ENCODE measurements at regions not wholly inside any gene's neighbourhood (a gene's known extent, or its start where the extent isn't known, plus 50 kb on each side); places are given as distances from the start of the nearest gene placed in this dataset.
A peak's percentile ranks its signal among the peaks of the same experiment; 100 is the strongest.

DNA sequence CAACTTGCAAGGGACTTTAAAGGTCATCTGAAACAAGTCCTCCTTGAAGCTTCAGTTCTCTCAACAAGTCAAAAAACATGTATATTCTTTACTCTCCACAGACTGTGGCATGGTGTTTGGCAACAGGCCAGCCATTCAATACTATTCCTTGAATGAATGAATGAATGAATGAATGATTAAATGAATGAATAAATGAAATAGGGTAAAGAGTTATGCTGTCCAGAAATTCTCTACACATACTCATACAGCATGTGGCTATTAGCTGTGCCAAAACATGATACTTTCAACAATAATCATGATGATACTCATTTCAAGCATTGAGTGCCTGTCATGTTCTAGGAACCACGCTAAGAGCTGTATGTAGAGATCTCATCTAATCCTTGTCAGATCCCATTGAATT, 356.1 kb downstream of the BARHL2 start:
- DNase-seq (ENCODE audit: low spot score) = no peak
- TF ChIP-seq, protein P1, sequence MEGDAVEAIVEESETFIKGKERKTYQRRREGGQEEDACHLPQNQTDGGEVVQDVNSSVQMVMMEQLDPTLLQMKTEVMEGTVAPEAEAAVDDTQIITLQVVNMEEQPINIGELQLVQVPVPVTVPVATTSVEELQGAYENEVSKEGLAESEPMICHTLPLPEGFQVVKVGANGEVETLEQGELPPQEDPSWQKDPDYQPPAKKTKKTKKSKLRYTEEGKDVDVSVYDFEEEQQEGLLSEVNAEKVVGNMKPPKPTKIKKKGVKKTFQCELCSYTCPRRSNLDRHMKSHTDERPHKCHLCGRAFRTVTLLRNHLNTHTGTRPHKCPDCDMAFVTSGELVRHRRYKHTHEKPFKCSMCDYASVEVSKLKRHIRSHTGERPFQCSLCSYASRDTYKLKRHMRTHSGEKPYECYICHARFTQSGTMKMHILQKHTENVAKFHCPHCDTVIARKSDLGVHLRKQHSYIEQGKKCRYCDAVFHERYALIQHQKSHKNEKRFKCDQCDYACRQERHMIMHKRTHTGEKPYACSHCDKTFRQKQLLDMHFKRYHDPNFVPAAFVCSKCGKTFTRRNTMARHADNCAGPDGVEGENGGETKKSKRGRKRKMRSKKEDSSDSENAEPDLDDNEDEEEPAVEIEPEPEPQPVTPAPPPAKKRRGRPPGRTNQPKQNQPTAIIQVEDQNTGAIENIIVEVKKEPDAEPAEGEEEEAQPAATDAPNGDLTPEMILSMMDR (IDR thresholded peaks at IDR 0.05; ENCODE audit: extremely low read depth, missing control alignments) = no peak

DNA sequence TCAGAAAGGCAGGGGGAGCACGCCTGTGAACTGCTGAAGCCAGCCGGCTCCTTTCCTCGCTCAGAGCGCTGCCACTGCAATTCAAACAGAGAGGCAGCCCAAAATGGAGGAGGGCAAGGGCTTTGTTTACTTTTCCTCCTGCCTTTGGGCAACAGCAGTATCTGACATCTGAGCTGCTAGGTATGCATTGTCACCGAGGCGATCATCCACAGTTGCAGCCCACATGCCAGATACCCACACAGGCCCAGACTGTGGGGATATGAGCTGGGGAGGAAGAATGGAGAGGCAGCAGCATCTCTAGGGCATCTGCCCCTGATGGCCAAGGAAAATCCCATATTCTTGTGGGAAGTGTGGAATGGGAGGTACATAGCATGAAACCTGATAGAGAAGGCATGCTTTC, 357.1 kb downstream of the BARHL2 start:
- DNase-seq (ENCODE audit: low spot score) = no peak
- TF ChIP-seq, protein P1 (IDR thresholded peaks at IDR 0.05; ENCODE audit: extremely low read depth, missing control alignments) = no peak

DNA sequence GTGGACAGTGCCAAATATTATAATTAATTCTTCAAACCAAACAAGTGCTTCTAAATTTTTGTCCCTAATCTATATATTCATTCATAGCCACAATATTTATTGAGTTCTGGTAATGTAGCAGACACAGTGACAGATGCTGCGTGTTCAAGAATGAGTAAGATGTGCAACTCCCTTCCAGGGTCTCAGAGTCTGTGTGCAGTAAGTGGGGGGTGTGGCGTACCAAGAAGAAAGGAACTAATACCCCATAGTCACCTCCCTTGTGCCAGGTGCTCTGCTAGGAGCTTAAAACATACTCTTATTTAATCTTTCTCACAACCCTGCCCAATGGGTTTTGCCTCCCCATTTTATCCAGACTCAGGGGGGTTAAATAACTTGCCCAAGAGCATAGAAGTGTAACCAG, 358.7 kb downstream of the BARHL2 start:
- DNase-seq (ENCODE audit: low spot score) = no peak

DNA sequence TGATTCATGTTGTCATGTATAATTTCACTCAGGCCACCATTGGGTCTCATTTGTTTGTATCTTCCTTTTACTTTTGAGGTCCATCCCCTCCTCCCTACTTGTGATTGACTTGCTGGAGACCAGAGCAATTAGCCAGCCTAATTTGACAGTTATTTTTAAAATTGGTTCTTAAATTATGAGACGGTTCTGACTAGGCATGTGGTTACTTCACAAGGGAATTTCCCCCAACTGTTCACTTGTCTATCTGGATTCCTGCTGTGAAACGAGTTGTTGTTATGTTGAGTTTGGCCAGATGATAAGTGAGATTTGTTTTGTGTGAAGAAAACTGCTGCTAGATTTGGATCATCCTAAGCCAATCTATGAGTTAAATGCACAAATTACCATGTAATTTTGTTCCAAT, 359.1 kb downstream of the BARHL2 start:
- peak; percentile 21 for DNase-seq (ENCODE audit: low spot score)
- TF ChIP-seq, protein P1 (IDR thresholded peaks at IDR 0.05; ENCODE audit: extremely low read depth, missing control alignments) = no peak

More for the DNA sequence above, 358.7 kb downstream of the BARHL2 start:
- TF ChIP-seq, protein P1 (IDR thresholded peaks at IDR 0.05; ENCODE audit: extremely low read depth, missing control alignments) = no peak

DNA sequence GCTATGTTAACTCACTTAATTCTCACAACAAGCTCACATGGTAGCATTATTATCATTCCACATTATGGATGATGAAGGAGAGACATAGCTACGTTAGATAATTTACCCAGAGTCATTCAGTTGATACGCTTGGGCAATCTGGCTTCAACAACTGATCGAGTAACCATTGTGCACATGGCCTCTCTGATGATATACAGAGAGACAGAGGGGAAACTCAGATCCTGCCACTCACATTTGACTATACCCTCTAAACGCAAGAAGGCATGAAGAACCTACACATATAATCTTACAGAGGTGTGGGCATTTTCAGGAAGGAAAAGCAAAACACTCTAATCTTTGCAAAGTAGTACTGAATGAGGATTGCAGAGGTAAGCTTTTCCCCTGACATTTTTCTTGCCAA, 360.1 kb downstream of the BARHL2 start:
- DNase-seq (ENCODE audit: low spot score) = no peak
- TF ChIP-seq, protein P1 (IDR thresholded peaks at IDR 0.05; ENCODE audit: extremely low read depth, missing control alignments) = no peak

DNA sequence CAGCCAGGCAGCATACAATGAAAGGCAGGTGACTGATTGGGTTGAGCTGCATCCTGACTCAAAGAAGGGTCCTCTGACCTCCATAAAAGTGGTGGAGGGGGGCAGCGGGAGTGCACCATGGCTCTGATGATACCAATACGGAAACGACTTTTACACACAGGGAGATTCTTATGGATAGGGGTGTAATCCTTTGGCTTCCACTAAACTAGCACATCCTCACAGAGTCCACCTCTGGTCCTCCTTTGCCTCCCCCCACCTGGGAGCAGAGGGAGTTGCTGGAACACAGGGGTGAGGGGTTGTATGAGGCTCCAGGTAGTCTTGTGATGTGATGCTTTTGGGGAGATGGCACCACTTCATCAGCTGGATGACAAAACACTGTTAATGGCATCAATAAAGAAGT, 361.0 kb downstream of the BARHL2 start:
- no peak for DNase-seq (ENCODE audit: low spot score)
- TF ChIP-seq, protein P1 (IDR thresholded peaks at IDR 0.05; ENCODE audit: extremely low read depth, missing control alignments) = no peak

DNA sequence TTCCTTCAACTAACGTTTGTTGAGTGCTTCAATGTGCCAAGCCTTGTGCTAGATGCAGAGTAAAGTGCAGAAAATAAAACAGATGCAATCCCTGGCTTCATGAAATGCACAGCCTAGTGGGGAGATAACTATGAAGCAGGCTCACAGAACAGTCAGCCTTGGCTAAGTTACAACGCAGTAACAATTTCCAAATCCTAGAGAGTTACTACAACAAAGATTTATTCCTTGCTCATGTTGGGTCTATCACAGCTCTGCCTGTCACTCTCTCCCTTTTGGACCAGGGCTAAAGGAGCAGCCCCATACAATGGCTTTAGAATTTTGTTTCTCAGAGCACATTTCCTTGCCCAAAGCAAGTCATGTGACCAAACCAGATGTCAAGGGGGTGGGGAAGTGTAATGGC, 359.8 kb downstream of the ZNF326 start:
- no peak for DNase-seq (ENCODE audit: low spot score)
- TF ChIP-seq, protein P1 (IDR thresholded peaks at IDR 0.05; ENCODE audit: extremely low read depth, missing control alignments) = no peak

Data from GM20000 (cell line).